Aorta (tissue), 5 donors: ENCODE measurements at regions not wholly inside any gene's neighbourhood (a gene's known extent, or its start where the extent isn't known, plus 50 kb on each side); places are given as distances from the start of the nearest gene placed in this dataset.
"Not testable (repeated sequence)": the region's sequence is repeated elsewhere in the genome, so short reads cannot be mapped to it uniquely, and the experiment has no call there.

Source experiments
- ATAC-seq: fragments of 200-7000 bp; cut with Tn5 transposase; one replicate; pipeline ENCODE4 v1.9.1; 2022; ENCODE audit warnings: moderate library complexity; ENCODE audit not compliant: low FRiP score
- DNase-seq, 2 donors: peaks; one replicate each; pipeline ENCODE4 v3.0.0-alpha.2; 2020
- H3K27ac ChIP-seq, 2 donors: one replicate each; pipeline ENCODE4 v1.5.1; 2013; ENCODE audit warnings: low read length in 2 of 2, mild to moderate bottlenecking in 2 of 2, moderate library complexity in 2 of 2, control low read depth in 1 of 2, inconsistent platforms in 1 of 2, low read depth in 1 of 2
- H3K27me3 ChIP-seq, 2 donors: one replicate each; pipeline ENCODE4 v1.6.1; 2013; ENCODE audit warnings: control low read depth in 1 of 2, low read length in 1 of 2, mild to moderate bottlenecking in 1 of 2, moderate library complexity in 1 of 2; ENCODE audit not compliant: insufficient read depth in 2 of 2, control insufficient read depth in 1 of 2
- H3K36me3 ChIP-seq, 2 donors: one replicate each; pipeline ENCODE4 v1.6.1; 2013; ENCODE audit warnings: control low read depth in 1 of 2, low read length in 1 of 2, mild to moderate bottlenecking in 1 of 2; ENCODE audit not compliant: insufficient read depth in 2 of 2, control insufficient read depth in 1 of 2
- H3K4me1 ChIP-seq, 2 donors: one replicate each; pipeline ENCODE4 v1.6.1; 2013; ENCODE audit warnings: low read length in 2 of 2, control low read depth in 1 of 2, mild to moderate bottlenecking in 1 of 2, moderate library complexity in 1 of 2; ENCODE audit not compliant: insufficient read depth in 2 of 2, control insufficient read depth in 1 of 2
- H3K4me3 ChIP-seq, 2 donors: one replicate each; pipeline ENCODE4 v1.5.1; 2013; ENCODE audit warnings: low read length in 2 of 2, control low read depth in 1 of 2, mild to moderate bottlenecking in 1 of 2
- H3K9me3 ChIP-seq: one replicate; pipeline ENCODE4 v1.6.1; 2013; ENCODE audit warnings: mild to moderate bottlenecking, low read length; ENCODE audit not compliant: control insufficient read depth
- WGBS, 2 donors: extraction: QIAGEN DNeasy Blood & Tissue Kit; methylation state at CpG; one replicate each; pipeline ENCODE4 v1.1.7; 2013; 5-methylcytosine and 5-hydroxymethylcytosine counted together
- intact Hi-C, 2 donors: fragments of 100-400 bp; cut with DNase I; formaldehyde crosslinking; loops; one replicate each; pipeline versions ENCODE4 v1.14.2 to v1.15.0; 2022
- donor health status: healthy with polysubstance abuse.
- donor health status: Bipolar disorder and iron deficiency.
- donor health status: DM: no; HTN: no; CAD: no.
- donor health status: DM: no; HTN: no; CAD: no.
- donor health status: DM: yes; HTN: yes; CAD: no.

GRCh38 chr6:119672725-119673124, 323.2 kb upstream of the MAN1A1 start:
- Histone ChIP-seq H3K27ac (no peak overlapping the region), H3K9me3 (no peaks in the 10 kb centered on the region), H3K27me3 (peaks cover 0 to 2% of the 10 kb centered on the region in 2 donors), H3K36me3 (no peaks in the 10 kb centered on the region), H3K4me3 (no peak overlapping the region), H3K4me1 (no peaks in the 10 kb centered on the region)
- DNase-seq (no peak), ATAC-seq (no peak)
- WGBS, 2 donors = 45% methylated on average over 1 of the region's 1 CpG
- intact Hi-C loops = no loop called here

- intact Hi-C loops = no loop called here
- WGBS, 2 donors = 62 to 65% methylated on average over 2 of the region's 2 CpGs
- no peak for ATAC-seq
- DNase-seq = no peak
- Histone ChIP-seq H3K4me3 (no peak overlapping the region), H3K9me3 (no peaks in the 10 kb centered on the region), H3K36me3 (no peaks in the 10 kb centered on the region), H3K4me1 (no peaks in the 10 kb centered on the region), H3K27me3 (peaks cover 0 to 2% of the 10 kb centered on the region in 2 donors), H3K27ac (no peak overlapping the region)
Observed at GRCh38 chr6:119671105-119671504, 321.5 kb upstream of the MAN1A1 start.

- Histone ChIP-seq H3K36me3 (no peaks in the 10 kb centered on the region), H3K9me3 (no peaks in the 10 kb centered on the region), H3K4me3 (no peak overlapping the region), H3K27me3 (no peaks in the 10 kb centered on the region), H3K4me1 (no peaks in the 10 kb centered on the region), H3K27ac (no peak overlapping the region)
- DNase-seq = no peak
- no peak for ATAC-seq
- intact Hi-C loops = no loop called here
Observed at GRCh38 chr6:119669221-119669620, 319.7 kb upstream of the MAN1A1 start.

GRCh38 chr6:119665432-119665831, 315.9 kb upstream of the MAN1A1 start:
- H3K4me1 ChIP-seq, H3K36me3 ChIP-seq, H3K4me3 ChIP-seq, intact Hi-C loops, H3K27me3 ChIP-seq, DNase-seq, H3K27ac ChIP-seq, ATAC-seq, H3K9me3 ChIP-seq: not testable (repeated sequence)
- WGBS, 2 donors = 90 to 94% methylated on average over 10 of the region's 10 CpGs

- no peak overlapping the region for H3K27ac ChIP-seq
- no peaks in the 10 kb centered on the region for H3K4me1 ChIP-seq
- no peak overlapping the region for H3K4me3 ChIP-seq
- DNase-seq (no peak), ATAC-seq (no peak)
- H3K36me3 ChIP-seq = no peaks in the 10 kb centered on the region
- no peaks in the 10 kb centered on the region for H3K27me3 ChIP-seq
- intact Hi-C loops = no loop called here
- no peaks in the 10 kb centered on the region for H3K9me3 ChIP-seq
Observed at GRCh38 chr6:119661628-119662027, 312.1 kb upstream of the MAN1A1 start.

GRCh38 chr6:119661078-119661477, 311.5 kb upstream of the MAN1A1 start:
- no peak for DNase-seq
- no peak for ATAC-seq
- H3K9me3 ChIP-seq = no peaks in the 10 kb centered on the region
- WGBS, 2 donors = 57 to 60% methylated on average over 4 of the region's 4 CpGs
- H3K36me3 ChIP-seq = no peaks in the 10 kb centered on the region
- no peak overlapping the region for H3K4me3 ChIP-seq
- intact Hi-C loops = no loop called here
- no peak overlapping the region for H3K27ac ChIP-seq
- H3K27me3 ChIP-seq = no peaks in the 10 kb centered on the region
- H3K4me1 ChIP-seq = no peaks in the 10 kb centered on the region

GRCh38 chr6:119658917-119659316, 309.4 kb upstream of the MAN1A1 start:
- no peak for ATAC-seq
- no peak for DNase-seq
- Histone ChIP-seq H3K4me3 (no peak overlapping the region), H3K9me3 (no peaks in the 10 kb centered on the region), H3K27ac (no peak overlapping the region), H3K36me3 (no peaks in the 10 kb centered on the region), H3K27me3 (no peaks in the 10 kb centered on the region), H3K4me1 (no peaks in the 10 kb centered on the region)
- intact Hi-C loops = no loop called here

GRCh38 chr6:119655124-119655523, 305.6 kb upstream of the MAN1A1 start:
- Histone ChIP-seq H3K4me3 (no peak overlapping the region), H3K9me3 (no peaks in the 10 kb centered on the region), H3K4me1 (no peaks in the 10 kb centered on the region), H3K27ac (no peak overlapping the region), H3K27me3 (no peaks in the 10 kb centered on the region), H3K36me3 (no peaks in the 10 kb centered on the region)
- WGBS, 2 donors = 87% methylated on average over 1 of the region's 1 CpG
- no peak for ATAC-seq
- DNase-seq = no peak
- intact Hi-C loops = no loop called here

GRCh38 chr6:119653329-119653728, 303.8 kb upstream of the MAN1A1 start:
- Histone ChIP-seq H3K27me3 (no peaks in the 10 kb centered on the region), H3K27ac (no peak overlapping the region), H3K36me3 (no peaks in the 10 kb centered on the region), H3K4me3 (no peak overlapping the region), H3K9me3 (no peaks in the 10 kb centered on the region), H3K4me1 (no peaks in the 10 kb centered on the region)
- intact Hi-C loops = no loop called here
- WGBS, 2 donors = 69 to 74% methylated on average over 2 of the region's 2 CpGs
- no peak for ATAC-seq
- no peak for DNase-seq
